ENCODE measurements at regions not wholly inside any gene's neighbourhood (a gene's known extent, or its start where the extent isn't known, plus 50 kb on each side); places are given as distances from the start of the nearest gene placed in this dataset.

DNA sequence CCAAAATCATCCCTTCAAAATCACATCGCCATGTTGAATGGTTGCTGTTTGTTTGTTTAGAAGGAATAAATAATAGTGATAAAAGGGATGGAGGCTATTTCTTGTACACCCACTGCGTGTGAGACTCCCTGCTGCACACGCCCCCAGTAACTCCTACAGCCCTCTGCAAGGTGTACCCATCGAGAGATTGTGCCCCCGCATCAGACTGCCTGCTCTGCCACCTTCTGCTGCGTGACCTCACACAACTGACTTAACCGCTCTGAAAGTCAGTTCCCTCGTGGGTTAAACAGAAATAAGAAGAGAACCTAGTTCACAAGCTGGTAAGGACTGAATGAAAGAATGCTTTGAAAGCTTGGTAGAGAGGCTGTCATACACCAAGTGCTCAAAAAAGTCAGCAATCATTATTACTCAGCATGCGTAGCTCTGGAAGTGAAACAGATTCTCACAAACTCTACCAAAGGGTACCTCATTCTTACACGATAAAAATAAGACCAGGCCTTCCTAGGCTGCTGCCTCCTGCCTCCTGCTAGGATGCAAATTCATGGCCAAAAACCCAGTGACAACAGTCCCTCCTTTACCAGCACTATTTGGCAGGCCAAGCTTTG is 147.1 kb downstream of the CPEB2 start:
- Histone ChIP-seq H3K4me3 (replicated peaks in 1 of 3; ENCODE audit: low read depth in 2 of 3, low read length in 3 of 3) (no peak overlapping the region), H3K4me2 (replicated peaks; ENCODE audit: extremely low read depth, low read length, poor library complexity, severe bottlenecking) (no peak overlapping the region), H4K20me1 (ENCODE audit: insufficient read depth, low read length) (no peaks in the 10 kb centered on the region), H3K9ac (ENCODE audit: insufficient read depth, low read length, poor library complexity, severe bottlenecking) (no peak overlapping the region), H3K27ac (ENCODE audit: low read depth in 1 of 2, low read length in 2 of 2) (no peak overlapping the region), H3K36me3 (replicated peaks in 1 of 2; ENCODE audit: control insufficient read depth in 1 of 2, insufficient read depth in 2 of 2, low read length in 2 of 2) (no peaks in the 10 kb centered on the region), H3K79me2 (ENCODE audit: insufficient read depth, low read length) (no peaks in the 10 kb centered on the region), H3K4me1 (ENCODE audit: control insufficient read depth in 1 of 2, insufficient read depth in 2 of 2, low read length in 2 of 2) (peaks cover 7 to 10% of the 10 kb centered on the region in 2 donors), H3K9me3 (replicated peaks in 1 of 2; ENCODE audit: control insufficient read depth in 1 of 2, insufficient read depth in 1 of 2, low read length in 2 of 2) (no peaks in the 10 kb centered on the region), H2AFZ (ENCODE audit: insufficient read depth, low read depth, low read length, poor library complexity, severe bottlenecking) (no peak overlapping the region), H3K27me3 (ENCODE audit: control insufficient read depth in 2 of 2, insufficient read depth in 2 of 2, low read length in 2 of 2) (no peaks in the 10 kb centered on the region)
- Mint-ChIP-seq H3K36me3 (no peaks in the 10 kb centered on the region), H3K4me3 (no peak overlapping the region), H3K4me1 (peaks cover 12% of the 10 kb centered on the region), H3K27ac (no peak overlapping the region), H3K9me3 (no peaks in the 10 kb centered on the region), H3K27me3 (ENCODE audit: low read depth in 3 of 3) (peaks cover 0 to 3% (median 1%) of the 10 kb centered on the region in 3 donors)
- no peak for DNase-seq
- WGBS (ENCODE audit: insufficient coverage) = 72% methylated on average over 5 of the region's 10 CpGs
- TF ChIP-seq, protein P1, sequence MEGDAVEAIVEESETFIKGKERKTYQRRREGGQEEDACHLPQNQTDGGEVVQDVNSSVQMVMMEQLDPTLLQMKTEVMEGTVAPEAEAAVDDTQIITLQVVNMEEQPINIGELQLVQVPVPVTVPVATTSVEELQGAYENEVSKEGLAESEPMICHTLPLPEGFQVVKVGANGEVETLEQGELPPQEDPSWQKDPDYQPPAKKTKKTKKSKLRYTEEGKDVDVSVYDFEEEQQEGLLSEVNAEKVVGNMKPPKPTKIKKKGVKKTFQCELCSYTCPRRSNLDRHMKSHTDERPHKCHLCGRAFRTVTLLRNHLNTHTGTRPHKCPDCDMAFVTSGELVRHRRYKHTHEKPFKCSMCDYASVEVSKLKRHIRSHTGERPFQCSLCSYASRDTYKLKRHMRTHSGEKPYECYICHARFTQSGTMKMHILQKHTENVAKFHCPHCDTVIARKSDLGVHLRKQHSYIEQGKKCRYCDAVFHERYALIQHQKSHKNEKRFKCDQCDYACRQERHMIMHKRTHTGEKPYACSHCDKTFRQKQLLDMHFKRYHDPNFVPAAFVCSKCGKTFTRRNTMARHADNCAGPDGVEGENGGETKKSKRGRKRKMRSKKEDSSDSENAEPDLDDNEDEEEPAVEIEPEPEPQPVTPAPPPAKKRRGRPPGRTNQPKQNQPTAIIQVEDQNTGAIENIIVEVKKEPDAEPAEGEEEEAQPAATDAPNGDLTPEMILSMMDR (IDR thresholded peaks at IDR 0.05) = no peak
- intact Hi-C loops (cut with micrococcal nuclease) = no loop called here

DNA sequence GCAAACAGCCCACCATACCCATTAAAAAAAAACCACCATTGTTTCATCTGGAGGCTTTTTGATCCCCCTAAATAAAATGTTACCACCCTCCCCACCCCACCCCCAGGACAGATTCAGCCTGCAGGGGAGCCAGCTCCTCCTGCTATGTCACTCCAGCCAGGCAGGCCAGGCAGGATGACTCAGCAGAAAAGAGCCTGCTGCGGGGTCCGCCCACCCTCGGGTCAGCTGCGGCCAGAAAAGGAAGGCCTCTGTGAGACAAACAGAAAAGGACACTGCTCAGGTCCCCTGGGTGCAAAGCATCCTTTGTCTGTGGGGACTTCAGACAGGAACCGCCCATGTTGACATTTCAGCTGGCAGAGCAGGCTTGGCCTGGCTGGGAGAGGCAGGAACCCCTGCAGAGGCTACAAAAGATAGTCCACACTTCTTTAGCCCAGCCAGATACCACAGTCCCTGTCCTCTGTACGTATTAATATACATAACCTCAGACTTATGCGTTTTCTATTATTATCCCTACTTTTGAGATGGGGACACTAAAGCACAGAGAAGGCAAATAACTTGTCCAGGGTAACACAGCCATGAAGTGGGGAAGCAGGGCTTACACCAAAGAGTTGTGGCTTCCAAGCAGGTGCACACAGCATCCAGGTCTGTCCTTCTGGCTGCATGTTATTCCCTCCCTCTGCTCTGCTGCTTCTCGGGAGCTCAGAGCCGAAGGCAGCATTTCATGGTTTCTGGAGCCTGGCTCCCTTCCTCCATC is 147.7 kb downstream of the CPEB2 start:
- TF ChIP-seq, protein P1 (IDR thresholded peaks at IDR 0.05) = no peak
- Histone ChIP-seq H3K9ac (ENCODE audit: insufficient read depth, low read length, poor library complexity, severe bottlenecking) (no peak overlapping the region), H3K4me3 (replicated peaks in 1 of 3; ENCODE audit: low read depth in 2 of 3, low read length in 3 of 3) (no peak overlapping the region), H3K4me1 (ENCODE audit: control insufficient read depth in 1 of 2, insufficient read depth in 2 of 2, low read length in 2 of 2) (peaks cover 7 to 10% of the 10 kb centered on the region in 2 donors), H3K4me2 (replicated peaks; ENCODE audit: extremely low read depth, low read length, poor library complexity, severe bottlenecking) (no peak overlapping the region), H2AFZ (ENCODE audit: insufficient read depth, low read depth, low read length, poor library complexity, severe bottlenecking) (no peak overlapping the region), H3K27me3 (ENCODE audit: control insufficient read depth in 2 of 2, insufficient read depth in 2 of 2, low read length in 2 of 2) (no peaks in the 10 kb centered on the region), H3K9me3 (replicated peaks in 1 of 2; ENCODE audit: control insufficient read depth in 1 of 2, insufficient read depth in 1 of 2, low read length in 2 of 2) (no peaks in the 10 kb centered on the region), H3K79me2 (ENCODE audit: insufficient read depth, low read length) (no peaks in the 10 kb centered on the region), H3K27ac (ENCODE audit: low read depth in 1 of 2, low read length in 2 of 2) (no peak overlapping the region), H4K20me1 (ENCODE audit: insufficient read depth, low read length) (no peaks in the 10 kb centered on the region), H3K36me3 (replicated peaks in 1 of 2; ENCODE audit: control insufficient read depth in 1 of 2, insufficient read depth in 2 of 2, low read length in 2 of 2) (no peaks in the 10 kb centered on the region)
- Mint-ChIP-seq H3K27ac (peak overlapping the region in 1 of 7 donors; percentile 7), H3K4me1 (peaks cover 12% of the 10 kb centered on the region), H3K27me3 (ENCODE audit: low read depth in 3 of 3) (peaks cover 0 to 3% (median 1%) of the 10 kb centered on the region in 3 donors), H3K36me3 (no peaks in the 10 kb centered on the region), H3K9me3 (no peaks in the 10 kb centered on the region), H3K4me3 (peak overlapping the region in 1 of 2 donors; percentile 31)
- 41% methylated on average over 8 of the region's 9 CpGs for WGBS (ENCODE audit: insufficient coverage)
- peak; percentile 30 to 45 (median 40) for DNase-seq
- intact Hi-C loops (cut with micrococcal nuclease) = no loop called here

Measured in CD14-positive monocyte (primary cell).